WTC11 (cell line): ENCODE measurements at regions not wholly inside any gene's neighbourhood (a gene's known extent, or its start where the extent isn't known, plus 50 kb on each side); places are given as distances from the start of the nearest gene placed in this dataset.

Source experiments
- AFF4 ChIP-seq: sonication (generic); formaldehyde crosslinking; IDR thresholded peaks from 2 replicates; pipeline ENCODE4 v1.8.1; 2023; ENCODE audit warnings: mild to moderate bottlenecking, missing genetic modification reagents, borderline replicate concordance
- CTCF ChIP-seq: fragments of 200-600 bp; IDR thresholded peaks from 2 replicates; pipeline ENCODE4 v1.8.0; 2022; ENCODE audit warnings: antibody characterized with exemption
- E2F5 ChIP-seq: sonication (generic); formaldehyde crosslinking; IDR thresholded peaks from 2 replicates; pipeline ENCODE4 v1.8.1; 2022; ENCODE audit warnings: mild to moderate bottlenecking, moderate library complexity, missing genetic modification reagents
- ETV6 ChIP-seq: sonication (generic); formaldehyde crosslinking; IDR thresholded peaks from 2 replicates; pipeline ENCODE4 v1.8.1; 2022; ENCODE audit warnings: mild to moderate bottlenecking, missing genetic modification reagents
- GABPB1 ChIP-seq: sonication (generic); formaldehyde crosslinking; IDR thresholded peaks from 2 replicates; pipeline ENCODE4 v1.8.1; 2023; ENCODE audit warnings: mild to moderate bottlenecking, missing genetic modification reagents
- MAX ChIP-seq: sonication (generic); formaldehyde crosslinking; IDR thresholded peaks from 2 replicates; pipeline ENCODE4 v1.8.0; 2022; ENCODE audit warnings: mild to moderate bottlenecking, missing genetic modification reagents
- TF ChIP-seq, protein P1 (sequence below): sonication (generic); formaldehyde crosslinking; conservative IDR thresholded peaks from 2 replicates; pipeline ENCODE4 v1.8.1; 2022; ENCODE audit warnings: mild to moderate bottlenecking, missing genetic modification reagents
- TF ChIP-seq, protein P2 (sequence below): sonication (generic); formaldehyde crosslinking; IDR thresholded peaks from 2 replicates; pipeline ENCODE4 v1.8.1; 2023; ENCODE audit warnings: mild to moderate bottlenecking, moderate library complexity, missing genetic modification reagents

DNA sequence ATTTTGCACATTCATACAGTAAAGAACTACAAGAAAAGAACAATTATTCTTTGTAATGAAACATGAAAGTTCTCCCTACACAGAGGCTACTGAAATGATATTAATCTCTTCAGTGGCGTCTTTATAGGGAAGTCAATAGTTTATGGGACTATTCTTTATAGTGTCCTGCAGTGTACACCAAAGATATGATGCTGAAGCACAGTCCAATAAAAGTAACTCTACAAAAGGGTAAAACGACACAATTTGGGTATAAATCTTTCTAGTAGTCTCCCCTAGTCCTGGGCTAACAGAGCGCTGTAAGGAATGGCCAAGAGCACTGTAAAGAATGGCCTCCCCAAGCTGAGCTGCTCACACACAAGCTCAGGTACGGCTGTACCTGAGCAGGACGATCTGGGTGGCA, 101.1 kb upstream of the FUNDC1 start:
- TF ChIP-seq AFF4 (CRISPR knock-in tag) = no peak
- TF ChIP-seq CTCF = no peak
- TF ChIP-seq, protein P1, sequence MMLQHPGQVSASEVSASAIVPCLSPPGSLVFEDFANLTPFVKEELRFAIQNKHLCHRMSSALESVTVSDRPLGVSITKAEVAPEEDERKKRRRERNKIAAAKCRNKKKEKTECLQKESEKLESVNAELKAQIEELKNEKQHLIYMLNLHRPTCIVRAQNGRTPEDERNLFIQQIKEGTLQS (CRISPR knock-in tag) = no peak
- TF ChIP-seq, protein P2, sequence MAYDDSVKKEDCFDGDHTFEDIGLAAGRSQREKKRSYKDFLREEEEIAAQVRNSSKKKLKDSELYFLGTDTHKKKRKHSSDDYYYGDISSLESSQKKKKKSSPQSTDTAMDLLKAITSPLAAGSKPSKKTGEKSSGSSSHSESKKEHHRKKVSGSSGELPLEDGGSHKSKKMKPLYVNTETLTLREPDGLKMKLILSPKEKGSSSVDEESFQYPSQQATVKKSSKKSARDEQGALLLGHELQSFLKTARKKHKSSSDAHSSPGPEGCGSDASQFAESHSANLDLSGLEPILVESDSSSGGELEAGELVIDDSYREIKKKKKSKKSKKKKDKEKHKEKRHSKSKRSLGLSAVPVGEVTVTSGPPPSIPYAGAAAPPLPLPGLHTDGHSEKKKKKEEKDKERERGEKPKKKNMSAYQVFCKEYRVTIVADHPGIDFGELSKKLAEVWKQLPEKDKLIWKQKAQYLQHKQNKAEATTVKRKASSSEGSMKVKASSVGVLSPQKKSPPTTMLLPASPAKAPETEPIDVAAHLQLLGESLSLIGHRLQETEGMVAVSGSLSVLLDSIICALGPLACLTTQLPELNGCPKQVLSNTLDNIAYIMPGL (CRISPR knock-in tag) = no peak
- no peak for TF ChIP-seq E2F5 (CRISPR knock-in tag)
- TF ChIP-seq MAX (CRISPR knock-in tag) = no peak
- TF ChIP-seq GABPB1 (CRISPR knock-in tag) = no peak
- no peak for TF ChIP-seq ETV6 (CRISPR knock-in tag)
